ENCODE measurements at regions not wholly inside any gene's neighbourhood (a gene's known extent, or its start where the extent isn't known, plus 50 kb on each side); places are given as distances from the start of the nearest gene placed in this dataset.

DNA sequence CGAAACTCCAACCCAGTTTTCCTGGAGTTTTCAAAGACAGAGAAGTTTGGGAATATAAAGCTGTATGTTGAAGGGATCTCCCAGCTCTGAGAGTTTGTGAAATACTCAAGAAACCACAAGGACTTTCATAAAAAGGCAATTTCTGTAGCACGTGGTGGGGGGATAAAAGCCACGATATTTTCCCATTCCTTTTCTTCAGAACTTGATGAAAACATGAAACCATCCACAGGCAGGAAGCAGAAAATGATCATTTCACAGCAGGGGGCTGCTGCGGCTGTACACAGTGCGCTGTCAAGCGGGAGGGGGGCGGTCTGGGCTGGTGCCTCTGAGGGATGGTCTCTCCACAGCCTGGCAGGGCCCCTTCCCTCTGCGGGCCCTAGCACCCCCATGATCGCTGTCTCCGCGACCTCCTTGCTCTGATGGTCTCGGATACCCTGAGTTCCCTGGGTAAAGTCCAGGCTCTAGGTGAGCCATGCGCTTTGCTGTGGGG lies 423.2 kb downstream of the MN1 start:
- TF ChIP-seq, protein P1, sequence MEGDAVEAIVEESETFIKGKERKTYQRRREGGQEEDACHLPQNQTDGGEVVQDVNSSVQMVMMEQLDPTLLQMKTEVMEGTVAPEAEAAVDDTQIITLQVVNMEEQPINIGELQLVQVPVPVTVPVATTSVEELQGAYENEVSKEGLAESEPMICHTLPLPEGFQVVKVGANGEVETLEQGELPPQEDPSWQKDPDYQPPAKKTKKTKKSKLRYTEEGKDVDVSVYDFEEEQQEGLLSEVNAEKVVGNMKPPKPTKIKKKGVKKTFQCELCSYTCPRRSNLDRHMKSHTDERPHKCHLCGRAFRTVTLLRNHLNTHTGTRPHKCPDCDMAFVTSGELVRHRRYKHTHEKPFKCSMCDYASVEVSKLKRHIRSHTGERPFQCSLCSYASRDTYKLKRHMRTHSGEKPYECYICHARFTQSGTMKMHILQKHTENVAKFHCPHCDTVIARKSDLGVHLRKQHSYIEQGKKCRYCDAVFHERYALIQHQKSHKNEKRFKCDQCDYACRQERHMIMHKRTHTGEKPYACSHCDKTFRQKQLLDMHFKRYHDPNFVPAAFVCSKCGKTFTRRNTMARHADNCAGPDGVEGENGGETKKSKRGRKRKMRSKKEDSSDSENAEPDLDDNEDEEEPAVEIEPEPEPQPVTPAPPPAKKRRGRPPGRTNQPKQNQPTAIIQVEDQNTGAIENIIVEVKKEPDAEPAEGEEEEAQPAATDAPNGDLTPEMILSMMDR (IDR thresholded peaks at IDR 0.05) = no peak
- no peak for TF ChIP-seq POLR2A (IDR thresholded peaks at IDR 0.05)
- no peak for TF ChIP-seq POLR2AphosphoS5 (IDR thresholded peaks at IDR 0.05)
- no peaks in the 10 kb centered on the region for H3K4me1 ChIP-seq (replicated peaks)
- intact Hi-C loops (cut with DNase I) = no loop called here
- H3K27me3 ChIP-seq (replicated peaks; ENCODE audit: insufficient read depth) = no peaks in the 10 kb centered on the region
- H3K9me3 ChIP-seq = no peaks in the 10 kb centered on the region
- H3K27ac ChIP-seq = no peak overlapping the region
- no peak for DNase-seq (ENCODE audit: low spot score)
- no peak overlapping the region for H3K4me3 ChIP-seq
- H3K36me3 ChIP-seq = no peaks in the 10 kb centered on the region
- 70% methylated on average over 12 of the region's 13 CpGs for WGBS

DNA sequence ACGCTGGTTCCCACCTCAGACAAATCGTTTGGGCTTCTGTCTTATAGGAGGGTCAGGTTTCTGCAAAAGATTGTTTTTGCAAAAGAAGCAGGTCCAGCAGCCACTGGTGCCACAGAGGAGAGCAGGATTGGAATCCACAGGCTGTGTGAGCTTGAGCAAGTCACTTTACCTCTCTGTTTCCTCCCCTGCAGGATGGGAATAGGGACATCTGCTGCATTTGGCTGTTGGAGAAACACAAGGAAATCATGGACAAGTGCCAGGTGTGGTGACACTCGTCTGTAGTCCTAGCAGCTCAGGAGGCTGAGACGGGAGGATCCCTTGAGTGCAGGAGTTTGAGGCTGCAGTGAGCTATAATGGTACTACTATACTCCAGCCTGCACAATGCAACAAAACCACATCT lies 422.6 kb downstream of the MN1 start:
- intact Hi-C loops (cut with DNase I) = no loop called here
- no peaks in the 10 kb centered on the region for H3K36me3 ChIP-seq
- no peaks in the 10 kb centered on the region for H3K4me1 ChIP-seq (replicated peaks)
- H3K27me3 ChIP-seq (replicated peaks; ENCODE audit: insufficient read depth) = no peaks in the 10 kb centered on the region
- H3K4me3 ChIP-seq = no peak overlapping the region
- TF ChIP-seq POLR2AphosphoS5 (IDR thresholded peaks at IDR 0.05) = no peak
- no peak for TF ChIP-seq POLR2A (IDR thresholded peaks at IDR 0.05)
- TF ChIP-seq, protein P1 (IDR thresholded peaks at IDR 0.05) = no peak
- DNase-seq (ENCODE audit: low spot score) = no peak
- no peak overlapping the region for H3K27ac ChIP-seq
- WGBS = 73% methylated on average over 4 of the region's 4 CpGs
- H3K9me3 ChIP-seq = no peaks in the 10 kb centered on the region

DNA sequence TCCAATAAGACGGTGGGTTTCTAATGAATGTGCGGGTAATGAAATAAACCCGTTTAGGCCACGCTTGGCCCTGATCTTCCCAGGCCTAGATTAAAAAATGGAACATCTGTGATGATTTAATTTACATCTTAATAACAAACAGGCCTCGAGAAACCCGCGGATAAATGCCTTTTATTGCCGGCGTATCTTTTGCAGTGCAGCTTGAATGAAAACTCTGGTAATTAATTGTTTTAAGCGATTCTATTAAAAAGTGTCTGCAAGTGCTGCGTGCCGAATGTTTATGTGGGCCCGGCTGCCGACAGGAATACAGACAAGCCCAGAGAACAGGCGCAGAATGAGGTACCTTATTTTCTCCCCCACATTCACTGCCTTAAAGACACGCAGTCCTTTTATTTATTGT lies 420.7 kb downstream of the MN1 start:
- DNase-seq (ENCODE audit: low spot score) = no peak
- H3K27ac ChIP-seq = no peak overlapping the region
- H3K4me3 ChIP-seq = no peak overlapping the region
- WGBS = 86% methylated on average over 16 of the region's 16 CpGs
- no peaks in the 10 kb centered on the region for H3K9me3 ChIP-seq
- H3K36me3 ChIP-seq = no peaks in the 10 kb centered on the region
- no peaks in the 10 kb centered on the region for H3K27me3 ChIP-seq (replicated peaks; ENCODE audit: insufficient read depth)
- intact Hi-C loops (cut with DNase I) = no loop called here
- TF ChIP-seq, protein P1 (IDR thresholded peaks at IDR 0.05) = no peak
- no peak for TF ChIP-seq POLR2A (IDR thresholded peaks at IDR 0.05)
- no peaks in the 10 kb centered on the region for H3K4me1 ChIP-seq (replicated peaks)

DNA sequence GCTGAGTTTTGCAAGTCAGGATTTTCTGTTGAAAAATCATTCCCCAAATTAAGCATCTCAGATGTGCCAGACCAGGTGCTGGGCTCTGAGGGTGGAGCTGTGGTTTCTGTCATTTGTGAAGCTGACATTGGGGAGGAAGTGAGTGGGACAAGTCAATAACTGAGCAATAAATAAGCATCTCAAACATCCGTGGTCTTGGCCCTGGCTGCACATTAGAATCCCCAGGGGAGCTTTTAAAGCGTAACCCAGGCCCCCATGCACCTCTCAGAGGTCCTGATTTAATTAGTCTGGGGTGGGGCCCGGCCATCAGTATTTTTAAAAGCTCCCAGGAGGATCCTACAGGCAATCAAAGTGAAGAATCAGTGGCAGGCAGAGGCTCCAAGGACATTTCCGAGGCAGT lies 420.0 kb downstream of the MN1 start:
- TF ChIP-seq POLR2A (IDR thresholded peaks at IDR 0.05) = no peak
- TF ChIP-seq POLR2AphosphoS5 (IDR thresholded peaks at IDR 0.05) = no peak
- TF ChIP-seq, protein P1 (IDR thresholded peaks at IDR 0.05) = no peak
- intact Hi-C loops (cut with DNase I) = no loop called here
- no peak overlapping the region for H3K27ac ChIP-seq
- no peaks in the 10 kb centered on the region for H3K9me3 ChIP-seq
- H3K4me1 ChIP-seq (replicated peaks) = no peaks in the 10 kb centered on the region
- no peak overlapping the region for H3K4me3 ChIP-seq
- H3K27me3 ChIP-seq (replicated peaks; ENCODE audit: insufficient read depth) = no peaks in the 10 kb centered on the region
- WGBS = 47% methylated on average over 4 of the region's 4 CpGs
- DNase-seq (ENCODE audit: low spot score) = no peak
- no peaks in the 10 kb centered on the region for H3K36me3 ChIP-seq

DNA sequence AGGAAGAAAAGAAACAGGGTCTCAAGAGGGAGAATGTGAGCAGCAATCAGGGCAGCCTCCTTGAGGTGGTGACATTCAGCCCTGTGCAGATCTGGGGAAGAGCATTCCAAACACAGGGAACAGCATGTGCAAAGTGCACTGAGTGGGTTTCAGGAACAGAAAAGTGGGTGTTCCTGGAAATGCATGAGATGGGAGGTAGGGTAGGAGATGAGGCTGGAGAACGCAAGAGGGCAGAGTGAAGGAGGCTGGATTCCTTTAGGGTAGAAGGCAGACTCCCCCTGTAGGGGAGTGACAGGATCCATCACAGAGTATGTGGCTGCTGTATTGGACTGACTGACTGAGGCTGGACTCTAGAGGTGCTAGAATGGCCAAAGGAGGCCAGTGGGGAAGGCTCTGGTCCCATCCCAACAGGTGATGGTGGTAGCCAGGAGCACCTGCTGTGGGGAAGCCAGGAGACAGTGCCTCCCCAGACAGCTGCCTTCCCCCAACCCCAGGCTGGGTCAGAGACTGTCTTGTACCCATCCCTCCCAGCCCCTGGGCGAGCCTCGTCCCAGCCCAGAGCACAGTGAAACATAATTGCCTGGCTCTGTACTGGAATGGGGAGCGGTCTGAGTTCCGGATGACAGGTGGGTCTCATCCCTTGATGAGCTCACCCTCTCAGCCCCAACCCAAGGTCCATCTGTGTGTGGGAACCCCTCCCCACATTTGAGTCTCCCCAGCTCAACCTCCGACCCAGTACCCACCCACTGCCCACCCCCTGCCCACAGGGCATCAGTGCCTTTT lies 419.4 kb downstream of the MN1 start:
- Histone ChIP-seq H3K9me3 (no peaks in the 10 kb centered on the region), H3K27me3 (replicated peaks; ENCODE audit: insufficient read depth) (no peaks in the 10 kb centered on the region), H3K4me1 (replicated peaks) (no peaks in the 10 kb centered on the region), H3K27ac (no peak overlapping the region), H3K4me3 (no peak overlapping the region), H3K36me3 (no peaks in the 10 kb centered on the region)
- TF ChIP-seq POLR2AphosphoS5 (IDR thresholded peaks at IDR 0.05) = no peak
- TF ChIP-seq POLR2A (IDR thresholded peaks at IDR 0.05) = no peak
- TF ChIP-seq, protein P1 (IDR thresholded peaks at IDR 0.05) = no peak
- no peak for DNase-seq (ENCODE audit: low spot score)
- intact Hi-C loops (cut with DNase I) = no loop called here
- 77% methylated on average over 6 of the region's 6 CpGs for WGBS

All from prostate gland (tissue), 2 donors.